ENCODE measurements at regions not wholly inside any gene's neighbourhood (a gene's known extent, or its start where the extent isn't known, plus 50 kb on each side); places are given as distances from the start of the nearest gene placed in this dataset.

DNA sequence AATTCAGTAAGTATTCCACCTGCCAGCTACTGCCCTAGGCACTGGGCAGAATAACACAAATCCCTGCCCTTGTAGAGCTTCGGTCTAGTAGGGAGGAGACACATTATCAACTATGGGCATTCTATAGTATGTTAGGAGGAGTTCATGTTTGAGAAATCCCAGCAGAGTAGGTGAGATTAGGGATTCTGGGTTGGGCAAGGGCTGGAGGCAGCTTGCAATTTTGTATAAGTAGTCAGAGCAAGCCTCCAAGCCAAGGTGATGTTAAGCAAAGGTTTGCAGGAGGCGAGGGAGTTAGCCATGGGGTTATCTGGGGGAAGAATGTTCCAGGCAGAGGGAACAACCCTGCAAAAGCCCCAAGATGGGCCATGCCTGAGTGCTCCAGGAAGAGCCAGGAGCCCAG lies 187.9 kb upstream of the HS6ST1 start:
- TF ChIP-seq, protein P1, sequence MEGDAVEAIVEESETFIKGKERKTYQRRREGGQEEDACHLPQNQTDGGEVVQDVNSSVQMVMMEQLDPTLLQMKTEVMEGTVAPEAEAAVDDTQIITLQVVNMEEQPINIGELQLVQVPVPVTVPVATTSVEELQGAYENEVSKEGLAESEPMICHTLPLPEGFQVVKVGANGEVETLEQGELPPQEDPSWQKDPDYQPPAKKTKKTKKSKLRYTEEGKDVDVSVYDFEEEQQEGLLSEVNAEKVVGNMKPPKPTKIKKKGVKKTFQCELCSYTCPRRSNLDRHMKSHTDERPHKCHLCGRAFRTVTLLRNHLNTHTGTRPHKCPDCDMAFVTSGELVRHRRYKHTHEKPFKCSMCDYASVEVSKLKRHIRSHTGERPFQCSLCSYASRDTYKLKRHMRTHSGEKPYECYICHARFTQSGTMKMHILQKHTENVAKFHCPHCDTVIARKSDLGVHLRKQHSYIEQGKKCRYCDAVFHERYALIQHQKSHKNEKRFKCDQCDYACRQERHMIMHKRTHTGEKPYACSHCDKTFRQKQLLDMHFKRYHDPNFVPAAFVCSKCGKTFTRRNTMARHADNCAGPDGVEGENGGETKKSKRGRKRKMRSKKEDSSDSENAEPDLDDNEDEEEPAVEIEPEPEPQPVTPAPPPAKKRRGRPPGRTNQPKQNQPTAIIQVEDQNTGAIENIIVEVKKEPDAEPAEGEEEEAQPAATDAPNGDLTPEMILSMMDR (conservative IDR thresholded peaks at IDR 0.05; ENCODE audit: low read depth, low read length) = no peak
- TF ChIP-seq EZH2 (IDR thresholded peaks at IDR 0.05; ENCODE audit: borderline replicate concordance, low read depth, low read length, poor library complexity, severe bottlenecking) = no peak

Data from A673 (cell line).